ENCODE measurements at regions not wholly inside any gene's neighbourhood (a gene's known extent, or its start where the extent isn't known, plus 50 kb on each side); places are given as distances from the start of the nearest gene placed in this dataset.

GRCh38 chr6:131418441-131418840 lies 154.6 kb upstream of the ARG1 start:
- no peak for DNase-seq (ENCODE audit: low spot score)
- in situ Hi-C loops (cut with MboI; ENCODE audit: low sequenced_read_pairs, unreplicated experiment): no loop called here
- no peak for TF ChIP-seq CTCF (IDR thresholded peaks at IDR 0.05; ENCODE audit: borderline replicate concordance, control extremely low read depth, extremely low read depth, insufficient read depth, missing control alignments)

GRCh38 chr6:131419702-131420101 lies 153.3 kb upstream of the ARG1 start:
- in situ Hi-C loops (cut with MboI; ENCODE audit: low sequenced_read_pairs, unreplicated experiment): no loop called here
- no peak for DNase-seq (ENCODE audit: low spot score)
- no peak for TF ChIP-seq CTCF (IDR thresholded peaks at IDR 0.05; ENCODE audit: borderline replicate concordance, control extremely low read depth, extremely low read depth, insufficient read depth, missing control alignments)

- no peak for DNase-seq (ENCODE audit: low spot score)
- TF ChIP-seq CTCF (IDR thresholded peaks at IDR 0.05; ENCODE audit: borderline replicate concordance, control extremely low read depth, extremely low read depth, insufficient read depth, missing control alignments): no peak
- in situ Hi-C loops (cut with MboI; ENCODE audit: low sequenced_read_pairs, unreplicated experiment): no loop called here
Measured at GRCh38 chr6:131424016-131424415, 149.0 kb upstream of the ARG1 start.

GRCh38 chr6:131424475-131424874 lies 148.6 kb upstream of the ARG1 start:
- no peak for DNase-seq (ENCODE audit: low spot score)
- in situ Hi-C loops (cut with MboI; ENCODE audit: low sequenced_read_pairs, unreplicated experiment): no loop called here
- no peak for TF ChIP-seq CTCF (IDR thresholded peaks at IDR 0.05; ENCODE audit: borderline replicate concordance, control extremely low read depth, extremely low read depth, insufficient read depth, missing control alignments)

- in situ Hi-C loops (cut with MboI; ENCODE audit: low sequenced_read_pairs, unreplicated experiment): no loop called here
- DNase-seq (ENCODE audit: low spot score): no peak
- no peak for TF ChIP-seq CTCF (IDR thresholded peaks at IDR 0.05; ENCODE audit: borderline replicate concordance, control extremely low read depth, extremely low read depth, insufficient read depth, missing control alignments)
Measured at GRCh38 chr6:131427434-131428058, 145.5 kb upstream of the ARG1 start.

GRCh38 chr6:131430531-131430930 lies 142.5 kb upstream of the ARG1 start:
- TF ChIP-seq CTCF (IDR thresholded peaks at IDR 0.05; ENCODE audit: borderline replicate concordance, control extremely low read depth, extremely low read depth, insufficient read depth, missing control alignments): no peak
- in situ Hi-C loops (cut with MboI; ENCODE audit: low sequenced_read_pairs, unreplicated experiment): no loop called here
- DNase-seq (ENCODE audit: low spot score): no peak
